Body of pancreas (tissue), 4 donors: ENCODE measurements at regions not wholly inside any gene's neighbourhood (a gene's known extent, or its start where the extent isn't known, plus 50 kb on each side); places are given as distances from the start of the nearest gene placed in this dataset.

Experiments used
- CTCF ChIP-seq, 7 experiments: fragments of 450-650 bp in 4 of 7; fragments of 200-600 bp in 3 of 7; sonication (generic) in 3 of 7; IDR thresholded peaks; one replicate each; pipeline ENCODE4 v1.5.1; 2016 to 2019; ENCODE audit warnings: antibody characterized with exemption in 7 of 7
- POLR2A ChIP-seq, 3 donors: fragments of 450-650 bp; IDR thresholded peaks; one replicate each; pipeline ENCODE4 v1.6.1; 2016; ENCODE audit warnings: antibody characterized with exemption in 3 of 3, mild to moderate bottlenecking in 2 of 3

GRCh38 chr20:52684176-52684575 is 288.0 kb upstream of the TSHZ2 start:
- TF ChIP-seq CTCF (IDR thresholded peaks at IDR 0.05) (no peak), POLR2A (IDR thresholded peaks at IDR 0.05) (no peak)
